Panc1 (cell line): ENCODE measurements at regions not wholly inside any gene's neighbourhood (a gene's known extent, or its start where the extent isn't known, plus 50 kb on each side); places are given as distances from the start of the nearest gene placed in this dataset.

ENCODE experiments used
- ATAC-seq: fragments of 200-7000 bp; cut with Tn5 transposase; 2 replicates; pipeline ENCODE4 v1.9.1; 2020; ENCODE audit warnings: mild to moderate bottlenecking, moderate library complexity
- BruUV-seq: library from RNA; stranded (reverse); fragments of 400-500 nt; replicated peaks from 2 replicates; lab custom pipeline; 2021; lab: Mats Ljungman, UMichigan
- CTCF ChIA-PET: fragments of 300-600 bp; sonication (Branson Sonifier 250); formaldehyde crosslinking; loops from one replicate; lab custom pipeline; 2022; ENCODE audit warnings: antibody characterized with exemption; lab: Charles Lee
- POLR2A ChIA-PET: fragments of 300-600 bp; sonication (Branson Sonifier 250); formaldehyde crosslinking; loops from one replicate; lab custom pipeline; 2022; ENCODE audit warnings: antibody characterized with exemption; lab: Charles Lee
- DNase-seq: peaks from one replicate; pipeline ENCODE4 v3.0.0-alpha.2; 2010; ENCODE audit warnings: low read depth, low spot score
- H3K27ac ChIP-seq: 2 replicates; pipeline ENCODE4 v1.5.1; 2011; ENCODE audit warnings: mild to moderate bottlenecking, low read length, inconsistent platforms
- H3K27me3 ChIP-seq: fragments of 200-500 bp; sonication (Bioruptor generic); 2 replicates; pipeline ENCODE4 v1.6.0; 2014; ENCODE audit warnings: low read length, inconsistent platforms; ENCODE audit not compliant: control insufficient read depth, insufficient read depth
- H3K36me3 ChIP-seq: fragments of 200-500 bp; sonication (Bioruptor generic); 2 replicates; pipeline ENCODE4 v1.5.1; 2014; ENCODE audit warnings: inconsistent platforms, mild to moderate bottlenecking, low read length, moderate library complexity; ENCODE audit not compliant: control insufficient read depth, insufficient read depth
- H3K4me1 ChIP-seq: 2 replicates; pipeline ENCODE4 v1.5.1; 2011; ENCODE audit warnings: inconsistent platforms, mild to moderate bottlenecking, low read length, moderate library complexity; ENCODE audit not compliant: control insufficient read depth, insufficient read depth
- H3K4me3 ChIP-seq, 2 experiments: 2 replicates each; pipeline ENCODE4 v1.5.1; 2011 to 2012; ENCODE audit warnings: low read depth in 2 of 2, low read length in 2 of 2, mild to moderate bottlenecking in 2 of 2, inconsistent platforms in 1 of 2, moderate library complexity in 1 of 2
- H3K9me3 ChIP-seq: fragments of 200-500 bp; sonication (Bioruptor generic); 2 replicates; pipeline ENCODE4 v1.5.1; 2014; ENCODE audit warnings: low read depth, mild to moderate bottlenecking, inconsistent platforms, low read length, moderate library complexity; ENCODE audit not compliant: control insufficient read depth, insufficient read depth
- CTCF ChIP-seq: fragments of 450-650 bp; IDR thresholded peaks from 2 replicates; pipeline ENCODE4 v1.5.1; 2017; ENCODE audit warnings: mild to moderate bottlenecking
- POLR2AphosphoS5 ChIP-seq: IDR thresholded peaks from 2 replicates; pipeline ENCODE4 v1.6.1; 2012; ENCODE audit warnings: mild to moderate bottlenecking, low read depth, low read length, moderate library complexity
- SIN3A ChIP-seq: IDR thresholded peaks from 2 replicates; pipeline ENCODE4 v1.6.1; 2012; ENCODE audit warnings: low read depth, mild to moderate bottlenecking, low read length, moderate library complexity, borderline replicate concordance; ENCODE audit not compliant: insufficient read depth
- TCF7L2 ChIP-seq: IDR thresholded peaks from 2 replicates; pipeline ENCODE4 v1.6.1; 2011; ENCODE audit warnings: mild to moderate bottlenecking, low read depth, low read length, inconsistent platforms
- in situ Hi-C: cut with HindIII; loops from 2 replicates; pipeline ENCODE4 v1.10.0; 2016; ENCODE audit warnings: low sequenced_read_pairs, low pct_unique_long_range_greater_than_20kb
- intact Hi-C: fragments of 100-400 bp; cut with micrococcal nuclease; formaldehyde crosslinking; loops from one replicate; pipeline ENCODE4 v1.10.0; 2022; ENCODE audit not compliant: unreplicated experiment
- TF ChIP-seq, protein P1 (sequence below), 2 experiments: IDR thresholded peaks; 2 replicates each; pipeline ENCODE4 v1.6.1; 2011 to 2012; ENCODE audit warnings: low read depth in 2 of 2, control low read depth in 1 of 2, low read length in 1 of 2, mild to moderate bottlenecking in 1 of 2, moderate library complexity in 1 of 2; ENCODE audit not compliant: insufficient read depth in 1 of 2

DNA sequence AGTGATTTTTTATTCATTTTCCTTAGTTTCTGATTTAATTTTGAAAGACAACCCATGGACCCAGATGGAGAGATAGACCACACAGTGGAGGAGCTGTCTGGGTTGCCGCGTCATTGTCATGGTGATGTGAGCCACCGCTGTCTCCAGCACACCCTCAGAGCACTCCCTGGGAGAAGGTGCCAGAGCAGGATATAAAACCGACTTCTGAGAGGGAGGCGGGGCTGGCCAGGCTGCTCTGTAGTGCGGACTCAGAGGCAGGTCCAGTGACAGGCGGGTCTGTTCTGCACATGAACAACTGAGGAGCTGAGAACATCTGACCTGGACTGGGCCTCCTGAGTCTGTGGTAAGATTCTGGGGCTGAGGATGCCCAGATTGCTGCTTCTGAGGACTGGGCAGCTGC is 216.3 kb upstream of the NLRP1 start:
- ATAC-seq (no peak), DNase-seq (no peak)
- H3K4me1 ChIP-seq, result no peaks in the 10 kb centered on the region
- H3K36me3 ChIP-seq, result no peaks in the 10 kb centered on the region
- H3K27me3 ChIP-seq, result no peaks in the 10 kb centered on the region
- TF ChIP-seq TCF7L2, result no peak
- intact Hi-C loops (no loop called here), in situ Hi-C loops (no loop called here)
- H3K9me3 ChIP-seq, result no peaks in the 10 kb centered on the region
- no peak overlapping the region for H3K27ac ChIP-seq
- no TSS peak for BruUV-seq
- H3K4me3 ChIP-seq, result no peak overlapping the region
- ChIA-PET CTCF (no interaction called here), POLR2A (no interaction called here)

- intact Hi-C loops, result no loop called here
- TF ChIP-seq, protein P1, sequence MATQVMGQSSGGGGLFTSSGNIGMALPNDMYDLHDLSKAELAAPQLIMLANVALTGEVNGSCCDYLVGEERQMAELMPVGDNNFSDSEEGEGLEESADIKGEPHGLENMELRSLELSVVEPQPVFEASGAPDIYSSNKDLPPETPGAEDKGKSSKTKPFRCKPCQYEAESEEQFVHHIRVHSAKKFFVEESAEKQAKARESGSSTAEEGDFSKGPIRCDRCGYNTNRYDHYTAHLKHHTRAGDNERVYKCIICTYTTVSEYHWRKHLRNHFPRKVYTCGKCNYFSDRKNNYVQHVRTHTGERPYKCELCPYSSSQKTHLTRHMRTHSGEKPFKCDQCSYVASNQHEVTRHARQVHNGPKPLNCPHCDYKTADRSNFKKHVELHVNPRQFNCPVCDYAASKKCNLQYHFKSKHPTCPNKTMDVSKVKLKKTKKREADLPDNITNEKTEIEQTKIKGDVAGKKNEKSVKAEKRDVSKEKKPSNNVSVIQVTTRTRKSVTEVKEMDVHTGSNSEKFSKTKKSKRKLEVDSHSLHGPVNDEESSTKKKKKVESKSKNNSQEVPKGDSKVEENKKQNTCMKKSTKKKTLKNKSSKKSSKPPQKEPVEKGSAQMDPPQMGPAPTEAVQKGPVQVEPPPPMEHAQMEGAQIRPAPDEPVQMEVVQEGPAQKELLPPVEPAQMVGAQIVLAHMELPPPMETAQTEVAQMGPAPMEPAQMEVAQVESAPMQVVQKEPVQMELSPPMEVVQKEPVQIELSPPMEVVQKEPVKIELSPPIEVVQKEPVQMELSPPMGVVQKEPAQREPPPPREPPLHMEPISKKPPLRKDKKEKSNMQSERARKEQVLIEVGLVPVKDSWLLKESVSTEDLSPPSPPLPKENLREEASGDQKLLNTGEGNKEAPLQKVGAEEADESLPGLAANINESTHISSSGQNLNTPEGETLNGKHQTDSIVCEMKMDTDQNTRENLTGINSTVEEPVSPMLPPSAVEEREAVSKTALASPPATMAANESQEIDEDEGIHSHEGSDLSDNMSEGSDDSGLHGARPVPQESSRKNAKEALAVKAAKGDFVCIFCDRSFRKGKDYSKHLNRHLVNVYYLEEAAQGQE (IDR thresholded peaks at IDR 0.05; ENCODE audit: insufficient read depth in 1 of 2, low read depth in 2 of 2, low read length in 1 of 2), result no peak
- no peak for TF ChIP-seq CTCF
- TF ChIP-seq SIN3A, result no peak
- no peak overlapping the region for H3K4me3 ChIP-seq
- ChIA-PET POLR2A (no interaction called here), CTCF (no interaction called here)
- no TSS peak for BruUV-seq
- H3K27ac ChIP-seq, result no peak overlapping the region
- H3K36me3 ChIP-seq, result no peaks in the 10 kb centered on the region
- in situ Hi-C loops, result no loop called here
- ATAC-seq (no peak), DNase-seq (no peak)
- no peaks in the 10 kb centered on the region for H3K27me3 ChIP-seq
- H3K9me3 ChIP-seq, result no peaks in the 10 kb centered on the region
- H3K4me1 ChIP-seq, result no peaks in the 10 kb centered on the region
Measured at GRCh38 chr17:5804251-5804650, 219.9 kb upstream of the NLRP1 start.

DNA sequence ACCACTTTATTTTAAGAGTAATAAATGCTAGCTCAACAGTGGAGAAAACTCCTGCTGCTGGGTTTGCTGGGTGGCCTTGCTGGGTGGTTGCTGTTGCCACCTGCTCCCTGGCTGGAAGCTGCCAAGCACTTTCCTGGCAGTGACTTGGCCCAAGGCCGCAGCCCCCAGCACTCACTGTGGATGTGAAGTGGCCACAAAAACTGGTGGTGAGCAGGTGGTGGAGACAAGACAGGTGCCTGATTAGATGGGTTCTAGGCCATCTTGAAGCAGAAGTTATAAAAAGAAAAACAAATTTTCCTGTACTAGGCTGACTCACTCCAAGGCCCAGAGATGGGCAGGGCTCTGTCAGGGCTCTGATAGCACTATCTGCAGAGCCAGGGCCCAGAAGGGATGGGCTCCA is 224.7 kb upstream of the NLRP1 start:
- peaks cover 5% of the 10 kb centered on the region; the same call in 1 of the 2 replicates for H3K9me3 ChIP-seq
- CTCF ChIA-PET, result no interaction called here
- H3K36me3 ChIP-seq, result no peaks in the 10 kb centered on the region
- no TSS peak for BruUV-seq
- no peak overlapping the region for H3K4me3 ChIP-seq
- DNase-seq (no peak), ATAC-seq (no peak)
- H3K4me1 ChIP-seq, result no peaks in the 10 kb centered on the region
- intact Hi-C loops (no loop called here), in situ Hi-C loops (no loop called here)
- H3K27ac ChIP-seq, result no peak overlapping the region
- POLR2A ChIA-PET, result no interaction called here
- H3K27me3 ChIP-seq, result no peaks in the 10 kb centered on the region
- TF ChIP-seq SIN3A (no peak), CTCF (no peak), POLR2AphosphoS5 (no peak), TCF7L2 (no peak)
- TF ChIP-seq, protein P1 (IDR thresholded peaks at IDR 0.05; ENCODE audit: insufficient read depth in 1 of 2, low read depth in 2 of 2, low read length in 1 of 2), result no peak
